ENCODE measurements at regions not wholly inside any gene's neighbourhood (a gene's known extent, or its start where the extent isn't known, plus 50 kb on each side); places are given as distances from the start of the nearest gene placed in this dataset.

- no peak for DNase-seq (ENCODE audit: low read depth)
- TF ChIP-seq, protein P1, sequence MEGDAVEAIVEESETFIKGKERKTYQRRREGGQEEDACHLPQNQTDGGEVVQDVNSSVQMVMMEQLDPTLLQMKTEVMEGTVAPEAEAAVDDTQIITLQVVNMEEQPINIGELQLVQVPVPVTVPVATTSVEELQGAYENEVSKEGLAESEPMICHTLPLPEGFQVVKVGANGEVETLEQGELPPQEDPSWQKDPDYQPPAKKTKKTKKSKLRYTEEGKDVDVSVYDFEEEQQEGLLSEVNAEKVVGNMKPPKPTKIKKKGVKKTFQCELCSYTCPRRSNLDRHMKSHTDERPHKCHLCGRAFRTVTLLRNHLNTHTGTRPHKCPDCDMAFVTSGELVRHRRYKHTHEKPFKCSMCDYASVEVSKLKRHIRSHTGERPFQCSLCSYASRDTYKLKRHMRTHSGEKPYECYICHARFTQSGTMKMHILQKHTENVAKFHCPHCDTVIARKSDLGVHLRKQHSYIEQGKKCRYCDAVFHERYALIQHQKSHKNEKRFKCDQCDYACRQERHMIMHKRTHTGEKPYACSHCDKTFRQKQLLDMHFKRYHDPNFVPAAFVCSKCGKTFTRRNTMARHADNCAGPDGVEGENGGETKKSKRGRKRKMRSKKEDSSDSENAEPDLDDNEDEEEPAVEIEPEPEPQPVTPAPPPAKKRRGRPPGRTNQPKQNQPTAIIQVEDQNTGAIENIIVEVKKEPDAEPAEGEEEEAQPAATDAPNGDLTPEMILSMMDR (IDR thresholded peaks at IDR 0.05; ENCODE audit: low read depth, low read length, missing control alignments) = no peak
- in situ Hi-C loops (cut with HindIII; ENCODE audit: low sequenced_read_pairs) = no loop called here
- no peak overlapping the region for H3K4me3 ChIP-seq (ENCODE audit: low read depth, low read length)
These were observed 368.0 kb downstream of the SEC23A start for GRCh38 chr14:38735005-38735404.

GRCh38 chr14:38731962-38732361, 371.1 kb downstream of the SEC23A start:
- in situ Hi-C loops (cut with HindIII; ENCODE audit: low sequenced_read_pairs) = no loop called here
- TF ChIP-seq, protein P1 (IDR thresholded peaks at IDR 0.05; ENCODE audit: low read depth, low read length, missing control alignments) = no peak
- H3K4me3 ChIP-seq (ENCODE audit: low read depth, low read length) = no peak overlapping the region
- no peak for DNase-seq (ENCODE audit: low read depth)

DNA sequence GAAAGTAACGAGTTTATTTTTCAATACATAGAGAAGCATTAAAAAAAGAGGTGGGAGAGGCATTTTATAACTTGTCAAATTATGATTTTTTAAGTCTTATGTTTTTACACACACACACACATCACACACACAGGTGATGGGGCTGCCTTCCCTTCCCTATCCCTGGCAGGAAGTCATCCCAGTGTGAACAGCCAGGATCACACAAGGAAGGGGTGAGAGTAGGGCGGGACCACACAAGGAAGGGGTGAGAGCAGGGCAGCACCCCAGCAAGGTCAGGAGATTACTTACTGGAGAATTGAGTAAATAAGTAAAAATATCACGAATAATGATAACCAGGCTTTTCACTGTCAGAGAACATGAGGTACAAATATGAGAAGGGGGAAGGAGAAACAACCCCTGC, 372.6 kb downstream of the SEC23A start:
- TF ChIP-seq, protein P1 (IDR thresholded peaks at IDR 0.05; ENCODE audit: low read depth, low read length, missing control alignments) = no peak
- DNase-seq (ENCODE audit: low read depth) = no peak
- H3K4me3 ChIP-seq (ENCODE audit: low read depth, low read length) = no peak overlapping the region
- in situ Hi-C loops (cut with HindIII; ENCODE audit: low sequenced_read_pairs) = no loop called here

GRCh38 chr14:38727731-38728130, 375.3 kb downstream of the SEC23A start:
- TF ChIP-seq, protein P1 (IDR thresholded peaks at IDR 0.05; ENCODE audit: low read depth, low read length, missing control alignments) = no peak
- DNase-seq (ENCODE audit: low read depth) = no peak
- in situ Hi-C loops (cut with HindIII; ENCODE audit: low sequenced_read_pairs) = no loop called here
- no peak overlapping the region for H3K4me3 ChIP-seq (ENCODE audit: low read depth, low read length)

- in situ Hi-C loops (cut with HindIII; ENCODE audit: low sequenced_read_pairs) = loop anchor here (5.0 kb wide), 2 partner anchors 148 to 288 kb away; no protein-coding TSS in a partner anchor
- no peak for DNase-seq (ENCODE audit: low read depth)
- TF ChIP-seq, protein P1 (IDR thresholded peaks at IDR 0.05; ENCODE audit: low read depth, low read length, missing control alignments) = no peak
- H3K4me3 ChIP-seq (ENCODE audit: low read depth, low read length) = no peak overlapping the region
These were observed 378.4 kb downstream of the SEC23A start for GRCh38 chr14:38724621-38725020.

DNA sequence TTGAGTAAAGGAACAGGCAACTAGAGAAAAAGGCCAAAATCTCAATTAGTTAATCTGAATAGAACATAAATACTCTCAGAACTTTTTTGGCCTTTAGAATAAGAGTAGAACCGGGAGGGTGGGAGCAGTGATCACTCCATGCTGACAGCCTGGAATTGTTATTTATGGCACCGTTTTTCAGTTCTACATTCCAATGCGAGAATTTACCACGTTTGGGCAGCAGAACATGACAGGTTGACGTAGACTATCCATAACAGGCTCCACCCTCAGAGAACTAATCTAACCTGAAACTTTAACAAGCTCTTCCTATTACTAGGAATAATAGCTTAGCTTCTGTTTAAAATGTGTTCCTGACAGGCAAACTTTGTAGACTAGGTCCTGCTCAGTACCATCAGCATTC, 379.1 kb downstream of the SEC23A start:
- DNase-seq (ENCODE audit: low read depth) = no peak
- in situ Hi-C loops (cut with HindIII; ENCODE audit: low sequenced_read_pairs) = loop anchor here (5.0 kb wide), 2 partner anchors 148 to 288 kb away; no protein-coding TSS in a partner anchor
- H3K4me3 ChIP-seq (ENCODE audit: low read depth, low read length) = no peak overlapping the region
- TF ChIP-seq, protein P1 (IDR thresholded peaks at IDR 0.05; ENCODE audit: low read depth, low read length, missing control alignments) = no peak

Measured in astrocyte of the cerebellum (primary cell).